Spleen (tissue), 11 donors: ENCODE measurements at regions not wholly inside any gene's neighbourhood (a gene's known extent, or its start where the extent isn't known, plus 50 kb on each side); places are given as distances from the start of the nearest gene placed in this dataset.

Source experiments
- DNase-seq: peaks from one replicate; pipeline ENCODE4 v3.0.0-alpha.2; 2020
- H3K27ac ChIP-seq, 8 donors: fragments of 200-600 bp; sonication (generic) in 7 of 8; 1 replicate in 4 of 8; 2 replicates in 4 of 8; pipeline versions ENCODE4 v1.5.0 to v1.8.0; 2016 to 2021; ENCODE audit warnings: inconsistent platforms in 4 of 8, mild to moderate bottlenecking in 4 of 8, moderate library complexity in 1 of 8
- H3K27me3 ChIP-seq, 7 donors: fragments of 200-600 bp; sonication (generic) in 6 of 7; replicated peaks in 1 of 7; 1 replicate in 4 of 7; 2 replicates in 3 of 7; pipeline versions ENCODE4 v1.5.0 to v1.8.0; 2016 to 2021; ENCODE audit warnings: inconsistent platforms in 3 of 7, mild to moderate bottlenecking in 1 of 7
- H3K36me3 ChIP-seq, 6 donors: fragments of 200-600 bp; sonication (generic) in 5 of 6; 1 replicate in 4 of 6; 2 replicates in 2 of 6; pipeline versions ENCODE4 v1.5.0 to v1.8.0; 2016 to 2021; ENCODE audit warnings: inconsistent platforms in 2 of 6
- H3K4me1 ChIP-seq, 6 donors: fragments of 200-600 bp; sonication (generic) in 5 of 6; 1 replicate in 3 of 6; 2 replicates in 3 of 6; pipeline versions ENCODE4 v1.5.0 to v1.8.0; 2016 to 2021; ENCODE audit warnings: inconsistent platforms in 3 of 6
- H3K4me3 ChIP-seq, 8 donors: fragments of 200-600 bp; sonication (generic) in 7 of 8; 1 replicate in 4 of 8; 2 replicates in 4 of 8; pipeline versions ENCODE4 v1.5.0 to v1.8.0; 2016 to 2021; ENCODE audit warnings: inconsistent platforms in 4 of 8, mild to moderate bottlenecking in 4 of 8, moderate library complexity in 2 of 8
- H3K9me3 ChIP-seq, 8 donors: fragments of 200-600 bp; sonication (generic) in 7 of 8; 1 replicate in 4 of 8; 2 replicates in 4 of 8; pipeline versions ENCODE4 v1.5.0 to v1.8.0; 2016 to 2021; ENCODE audit warnings: inconsistent platforms in 4 of 8
- POLR2A ChIP-seq, 3 donors: fragments of 450-650 bp; IDR thresholded peaks; one replicate each; pipeline ENCODE4 v1.5.1; 2017; ENCODE audit warnings: antibody characterized with exemption in 3 of 3, mild to moderate bottlenecking in 1 of 3
- POLR2AphosphoS5 ChIP-seq, 3 donors: sonication (generic); formaldehyde crosslinking; IDR thresholded peaks; one replicate each; pipeline ENCODE4 v1.5.1; 2017; ENCODE audit warnings: antibody characterized with exemption in 3 of 3
- WGBS, 5 donors: extraction: QIAGEN DNeasy Blood & Tissue Kit in 3 of 5; methylation state at CpG; one replicate each; pipeline versions ENCODE4 v1.1.5 to v1.1.7; 2013 to 2018; 5-methylcytosine and 5-hydroxymethylcytosine counted together
- intact Hi-C: fragments of 100-400 bp; cut with DNase I; formaldehyde crosslinking; loops from one replicate; pipeline ENCODE4 v1.15.0; 2023; ENCODE audit warnings: low total_unique reads
- TF ChIP-seq, protein P1 (sequence below), 11 experiments: fragments of 200-600 bp in 7 of 11; fragments of 450-650 bp in 4 of 11; sonication (generic) in 4 of 11; IDR thresholded peaks in 8 of 11; conservative IDR thresholded peaks in 3 of 11; 1 replicate in 7 of 11; 2 replicates in 4 of 11; pipeline versions ENCODE4 v1.4.0 to v1.8.0; 2016 to 2021; ENCODE audit warnings: antibody characterized with exemption in 11 of 11, inconsistent platforms in 4 of 11, mild to moderate bottlenecking in 1 of 11
- donor health status: healthy with polysubstance abuse.
- donor health status: DM: no; HTN: no; CAD: no; lungs with moderate emphysema.
- donor health status: DM: no; HTN: no; CAD: no.
- donor health status: Bipolar disorder and iron deficiency.
- donor health status: healthy.
- donor health status: DM: no; HTN: no; CAD: no.
- donor health status: DM: yes; HTN: yes; CAD: no.

DNA sequence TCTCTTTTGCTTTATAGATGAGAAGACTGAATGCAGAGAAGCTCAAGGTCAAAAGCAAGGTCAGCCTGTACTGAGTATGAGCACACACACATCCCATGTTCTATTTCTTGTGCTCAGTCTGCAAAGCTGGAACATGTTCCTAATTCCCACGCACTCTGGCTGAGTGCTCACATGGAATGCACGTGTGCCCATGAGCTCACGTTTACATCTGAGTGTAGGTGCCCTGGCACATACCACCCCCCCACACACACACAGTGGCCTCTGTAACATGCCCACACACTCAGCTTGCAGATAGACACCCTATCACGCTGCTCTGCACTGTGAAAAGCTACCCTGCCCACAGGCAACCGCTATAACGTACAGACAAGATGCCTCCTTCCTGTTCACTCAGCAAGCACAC lies 700.1 kb downstream of the MED13L start:
- Histone ChIP-seq H3K4me3 (no peak overlapping the region), H3K36me3 (no peaks in the 10 kb centered on the region), H3K27ac (no peak overlapping the region), H3K9me3 (no peaks in the 10 kb centered on the region), H3K4me1 (no peaks in the 10 kb centered on the region), H3K27me3 (peaks cover 0 to 16% (median 0%) of the 10 kb centered on the region in 7 donors)
- no peak for TF ChIP-seq POLR2AphosphoS5 (IDR thresholded peaks at IDR 0.05)
- TF ChIP-seq POLR2A (IDR thresholded peaks at IDR 0.05) = no peak
- TF ChIP-seq, protein P1, sequence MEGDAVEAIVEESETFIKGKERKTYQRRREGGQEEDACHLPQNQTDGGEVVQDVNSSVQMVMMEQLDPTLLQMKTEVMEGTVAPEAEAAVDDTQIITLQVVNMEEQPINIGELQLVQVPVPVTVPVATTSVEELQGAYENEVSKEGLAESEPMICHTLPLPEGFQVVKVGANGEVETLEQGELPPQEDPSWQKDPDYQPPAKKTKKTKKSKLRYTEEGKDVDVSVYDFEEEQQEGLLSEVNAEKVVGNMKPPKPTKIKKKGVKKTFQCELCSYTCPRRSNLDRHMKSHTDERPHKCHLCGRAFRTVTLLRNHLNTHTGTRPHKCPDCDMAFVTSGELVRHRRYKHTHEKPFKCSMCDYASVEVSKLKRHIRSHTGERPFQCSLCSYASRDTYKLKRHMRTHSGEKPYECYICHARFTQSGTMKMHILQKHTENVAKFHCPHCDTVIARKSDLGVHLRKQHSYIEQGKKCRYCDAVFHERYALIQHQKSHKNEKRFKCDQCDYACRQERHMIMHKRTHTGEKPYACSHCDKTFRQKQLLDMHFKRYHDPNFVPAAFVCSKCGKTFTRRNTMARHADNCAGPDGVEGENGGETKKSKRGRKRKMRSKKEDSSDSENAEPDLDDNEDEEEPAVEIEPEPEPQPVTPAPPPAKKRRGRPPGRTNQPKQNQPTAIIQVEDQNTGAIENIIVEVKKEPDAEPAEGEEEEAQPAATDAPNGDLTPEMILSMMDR (IDR thresholded peaks at IDR 0.05 in 8 of 11, conservative IDR thresholded peaks at IDR 0.05 in 3 of 11) = no peak
- WGBS, 5 donors = 65 to 77% (median 71%) methylated on average over 6 of the region's 6 CpGs
- intact Hi-C loops = no loop called here
- DNase-seq = no peak

DNA sequence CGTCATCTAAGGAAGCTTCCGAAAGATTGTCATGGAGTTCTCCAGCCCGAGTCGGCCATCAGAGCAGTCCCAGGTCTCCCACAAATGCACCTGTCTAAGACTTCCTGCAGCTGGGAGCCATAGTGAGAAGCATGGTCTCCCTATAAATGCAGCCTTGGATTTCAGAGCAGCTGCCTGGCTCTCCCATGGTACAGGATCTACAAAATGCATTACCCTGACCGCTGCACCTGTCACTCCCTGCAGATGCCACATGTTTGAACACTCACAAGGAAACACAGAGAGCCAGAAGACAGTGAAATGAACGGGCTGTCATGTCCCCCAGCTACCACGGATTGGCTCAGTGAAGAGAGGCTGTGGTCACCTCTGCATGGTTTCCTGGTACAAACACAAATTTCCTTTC lies 702.7 kb downstream of the MED13L start:
- Histone ChIP-seq H3K9me3 (no peaks in the 10 kb centered on the region), H3K27ac (no peak overlapping the region), H3K4me1 (no peaks in the 10 kb centered on the region), H3K36me3 (no peaks in the 10 kb centered on the region), H3K4me3 (no peak overlapping the region), H3K27me3 (peaks cover 0 to 8% (median 0%) of the 10 kb centered on the region in 7 donors)
- DNase-seq = no peak
- intact Hi-C loops = no loop called here
- no peak for TF ChIP-seq POLR2A (IDR thresholded peaks at IDR 0.05)
- TF ChIP-seq, protein P1 (IDR thresholded peaks at IDR 0.05 in 8 of 11, conservative IDR thresholded peaks at IDR 0.05 in 3 of 11) = no peak
- TF ChIP-seq POLR2AphosphoS5 (IDR thresholded peaks at IDR 0.05) = no peak
- WGBS, 5 donors = 62 to 71% (median 70%) methylated on average over 7 of the region's 7 CpGs

DNA sequence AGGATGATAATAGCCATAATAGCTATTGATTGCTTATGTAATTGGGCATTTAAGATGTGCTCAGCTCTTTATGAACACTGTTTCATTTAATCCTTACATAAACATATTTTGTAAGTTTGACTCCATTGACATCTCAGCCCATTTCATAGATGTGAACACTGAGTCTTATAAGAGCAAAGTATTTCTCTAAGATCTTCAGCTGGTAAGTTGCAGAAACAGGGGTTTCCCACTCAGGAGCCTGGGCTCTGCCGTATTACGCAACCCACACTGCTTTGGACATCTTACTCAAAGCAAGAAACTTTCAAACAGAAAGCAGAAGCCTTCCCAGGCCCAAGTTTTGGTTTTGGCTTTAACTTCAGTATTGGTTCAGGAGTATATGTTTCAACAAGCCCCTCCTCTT lies 705.1 kb downstream of the MED13L start:
- WGBS, 5 donors = 61 to 87% (median 77%) methylated on average over 2 of the region's 2 CpGs
- Histone ChIP-seq H3K4me3 (no peak overlapping the region), H3K4me1 (no peaks in the 10 kb centered on the region), H3K36me3 (no peaks in the 10 kb centered on the region), H3K27me3 (peaks cover 0 to 5% (median 0%) of the 10 kb centered on the region in 7 donors), H3K9me3 (no peaks in the 10 kb centered on the region), H3K27ac (no peak overlapping the region)
- DNase-seq = no peak
- intact Hi-C loops = no loop called here
- TF ChIP-seq POLR2A (IDR thresholded peaks at IDR 0.05) = no peak
- TF ChIP-seq POLR2AphosphoS5 (IDR thresholded peaks at IDR 0.05) = no peak

DNA sequence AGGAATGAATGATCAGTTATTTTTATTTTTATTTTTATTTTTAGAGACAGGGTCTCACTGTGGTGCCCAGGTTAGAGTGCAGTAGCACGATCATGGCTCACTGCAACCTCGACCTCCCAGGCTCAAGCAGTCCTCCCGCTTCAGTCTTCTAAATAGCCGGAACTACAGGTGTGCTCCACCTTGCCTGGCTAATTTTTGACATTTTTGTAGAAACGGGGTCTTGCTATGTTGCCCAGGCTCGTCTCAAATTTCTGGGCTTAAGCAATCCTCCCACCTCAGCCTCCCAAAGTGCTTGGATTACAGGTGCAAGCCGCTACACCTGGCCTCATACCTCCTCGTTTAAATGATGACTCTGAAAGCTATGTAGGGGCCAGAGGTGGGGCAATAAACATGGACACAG lies 706.0 kb downstream of the MED13L start:
- Histone ChIP-seq H3K36me3 (no peaks in the 10 kb centered on the region), H3K4me3 (no peak overlapping the region), H3K27me3 (peaks cover 0 to 4% (median 0%) of the 10 kb centered on the region in 7 donors), H3K4me1 (no peaks in the 10 kb centered on the region), H3K9me3 (no peaks in the 10 kb centered on the region), H3K27ac (no peak overlapping the region)
- 87 to 95% (median 91%) methylated on average over 8 of the region's 8 CpGs for WGBS, 5 donors
- TF ChIP-seq POLR2A (IDR thresholded peaks at IDR 0.05) (no peak), POLR2AphosphoS5 (IDR thresholded peaks at IDR 0.05) (no peak)
- TF ChIP-seq, protein P1 (IDR thresholded peaks at IDR 0.05 in 8 of 11, conservative IDR thresholded peaks at IDR 0.05 in 3 of 11) = no peak
- DNase-seq = no peak
- intact Hi-C loops = no loop called here

DNA sequence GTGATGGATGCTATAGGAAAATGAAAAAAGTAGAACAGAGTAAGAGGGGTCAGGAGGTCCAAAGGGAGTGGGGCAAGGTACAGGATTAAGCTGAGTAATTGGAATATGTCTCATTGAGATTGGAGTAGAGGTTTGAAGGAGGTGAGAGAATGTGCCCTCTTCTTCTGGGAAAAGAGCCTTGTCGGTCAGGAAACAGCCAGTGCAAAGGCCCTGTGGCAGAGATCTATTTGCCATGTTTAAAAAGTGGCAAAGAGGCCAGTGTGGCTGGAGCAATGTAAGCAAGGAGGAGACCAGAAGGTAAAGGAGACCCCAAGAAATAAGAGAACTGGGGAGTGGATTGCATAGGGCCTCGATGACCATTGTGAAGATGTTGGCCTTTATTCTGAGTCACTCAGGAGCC lies 706.5 kb downstream of the MED13L start:
- peaks cover 0 to 4% (median 0%) of the 10 kb centered on the region in 7 donors for H3K27me3 ChIP-seq
- intact Hi-C loops = no loop called here
- DNase-seq = no peak
- no peak overlapping the region for H3K27ac ChIP-seq
- H3K4me3 ChIP-seq = no peak overlapping the region
- no peaks in the 10 kb centered on the region for H3K36me3 ChIP-seq
- no peaks in the 10 kb centered on the region for H3K9me3 ChIP-seq
- no peaks in the 10 kb centered on the region for H3K4me1 ChIP-seq
- WGBS, 5 donors = 67 to 98% (median 90%) methylated on average over 2 of the region's 2 CpGs
- TF ChIP-seq POLR2AphosphoS5 (IDR thresholded peaks at IDR 0.05) (no peak), POLR2A (IDR thresholded peaks at IDR 0.05) (no peak)
- TF ChIP-seq, protein P1 (IDR thresholded peaks at IDR 0.05 in 8 of 11, conservative IDR thresholded peaks at IDR 0.05 in 3 of 11) = no peak
